Left lung (tissue), 4 donors: ENCODE measurements at regions not wholly inside any gene's neighbourhood (a gene's known extent, or its start where the extent isn't known, plus 50 kb on each side); places are given as distances from the start of the nearest gene placed in this dataset.
"Not testable (repeated sequence)": the region's sequence is repeated elsewhere in the genome, so short reads cannot be mapped to it uniquely, and the experiment has no call there.

ENCODE experiments used
- ATAC-seq: fragments of 200-7000 bp; cut with Tn5 transposase; one replicate; pipeline ENCODE4 v1.9.1; 2020; ENCODE audit warnings: moderate library complexity
- DNase-seq, 4 donors: peaks; one replicate each; pipeline ENCODE4 v3.0.0-alpha.2; 2013 to 2020
- H3K27ac ChIP-seq, 2 donors: fragments of 200-600 bp; sonication (generic) in 1 of 2; one replicate each; pipeline versions ENCODE4 v1.5.0 to v1.8.0; 2020 to 2021
- H3K27me3 ChIP-seq, 2 donors: fragments of 200-600 bp; sonication (generic) in 1 of 2; one replicate each; pipeline versions ENCODE4 v1.5.0 to v1.8.0; 2020 to 2021
- H3K36me3 ChIP-seq, 2 donors: fragments of 200-600 bp; sonication (generic) in 1 of 2; one replicate each; pipeline versions ENCODE4 v1.5.0 to v1.8.0; 2020 to 2021
- H3K4me1 ChIP-seq, 2 donors: fragments of 200-600 bp; one replicate each; pipeline ENCODE4 v1.8.0; 2021
- H3K4me3 ChIP-seq, 2 donors: fragments of 200-600 bp; sonication (generic) in 1 of 2; one replicate each; pipeline versions ENCODE4 v1.5.0 to v1.8.0; 2020 to 2021; ENCODE audit warnings: mild to moderate bottlenecking in 1 of 2
- H3K9me3 ChIP-seq, 2 donors: fragments of 200-600 bp; sonication (generic) in 1 of 2; one replicate each; pipeline versions ENCODE4 v1.5.0 to v1.8.0; 2020 to 2021
- intact Hi-C, 2 donors: fragments of 100-400 bp; cut with DNase I; formaldehyde crosslinking; loops; one replicate each; pipeline versions ENCODE4 v1.11.2 to v1.14.2; 2022
- TF ChIP-seq, protein P1 (sequence below), 2 donors: fragments of 200-600 bp; sonication (generic) in 1 of 2; IDR thresholded peaks; one replicate each; pipeline versions ENCODE4 v1.5.0 to v1.8.0; 2021; ENCODE audit warnings: antibody characterized with exemption in 2 of 2
- donor health status: DM: no; HTN: yes; CAD: no.
- donor health status: DM: no; HTN: no; CAD: no.

DNA sequence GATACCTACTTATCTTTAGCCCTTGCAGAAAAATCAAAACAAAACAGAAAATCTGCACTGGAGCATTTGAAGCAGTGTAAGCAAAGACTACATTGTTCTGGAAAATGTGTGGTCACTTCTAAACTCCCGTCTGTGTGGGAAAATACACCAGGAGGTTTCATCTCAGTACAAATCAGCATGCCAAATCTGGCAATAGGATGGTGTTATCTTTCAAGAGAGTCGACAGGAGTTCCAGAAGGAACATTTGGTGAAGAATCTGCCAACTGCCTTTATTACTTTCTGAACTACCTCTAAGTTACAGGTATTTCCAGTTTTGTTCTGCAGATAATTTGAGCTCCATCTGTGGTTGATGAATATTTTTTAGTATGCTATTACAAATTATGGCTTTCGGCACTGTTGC, 1348.0 kb downstream of the RAPGEF2 start:
- TF ChIP-seq, protein P1, sequence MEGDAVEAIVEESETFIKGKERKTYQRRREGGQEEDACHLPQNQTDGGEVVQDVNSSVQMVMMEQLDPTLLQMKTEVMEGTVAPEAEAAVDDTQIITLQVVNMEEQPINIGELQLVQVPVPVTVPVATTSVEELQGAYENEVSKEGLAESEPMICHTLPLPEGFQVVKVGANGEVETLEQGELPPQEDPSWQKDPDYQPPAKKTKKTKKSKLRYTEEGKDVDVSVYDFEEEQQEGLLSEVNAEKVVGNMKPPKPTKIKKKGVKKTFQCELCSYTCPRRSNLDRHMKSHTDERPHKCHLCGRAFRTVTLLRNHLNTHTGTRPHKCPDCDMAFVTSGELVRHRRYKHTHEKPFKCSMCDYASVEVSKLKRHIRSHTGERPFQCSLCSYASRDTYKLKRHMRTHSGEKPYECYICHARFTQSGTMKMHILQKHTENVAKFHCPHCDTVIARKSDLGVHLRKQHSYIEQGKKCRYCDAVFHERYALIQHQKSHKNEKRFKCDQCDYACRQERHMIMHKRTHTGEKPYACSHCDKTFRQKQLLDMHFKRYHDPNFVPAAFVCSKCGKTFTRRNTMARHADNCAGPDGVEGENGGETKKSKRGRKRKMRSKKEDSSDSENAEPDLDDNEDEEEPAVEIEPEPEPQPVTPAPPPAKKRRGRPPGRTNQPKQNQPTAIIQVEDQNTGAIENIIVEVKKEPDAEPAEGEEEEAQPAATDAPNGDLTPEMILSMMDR (IDR thresholded peaks at IDR 0.05), result no peak
- intact Hi-C loops, result no loop called here
- no peaks in the 10 kb centered on the region for H3K27me3 ChIP-seq
- ATAC-seq, result no peak
- H3K4me3 ChIP-seq, result no peak overlapping the region
- H3K27ac ChIP-seq, result no peak overlapping the region
- H3K4me1 ChIP-seq, result no peaks in the 10 kb centered on the region
- no peaks in the 10 kb centered on the region for H3K36me3 ChIP-seq
- DNase-seq, result no peak
- H3K9me3 ChIP-seq, result no peaks in the 10 kb centered on the region

DNA sequence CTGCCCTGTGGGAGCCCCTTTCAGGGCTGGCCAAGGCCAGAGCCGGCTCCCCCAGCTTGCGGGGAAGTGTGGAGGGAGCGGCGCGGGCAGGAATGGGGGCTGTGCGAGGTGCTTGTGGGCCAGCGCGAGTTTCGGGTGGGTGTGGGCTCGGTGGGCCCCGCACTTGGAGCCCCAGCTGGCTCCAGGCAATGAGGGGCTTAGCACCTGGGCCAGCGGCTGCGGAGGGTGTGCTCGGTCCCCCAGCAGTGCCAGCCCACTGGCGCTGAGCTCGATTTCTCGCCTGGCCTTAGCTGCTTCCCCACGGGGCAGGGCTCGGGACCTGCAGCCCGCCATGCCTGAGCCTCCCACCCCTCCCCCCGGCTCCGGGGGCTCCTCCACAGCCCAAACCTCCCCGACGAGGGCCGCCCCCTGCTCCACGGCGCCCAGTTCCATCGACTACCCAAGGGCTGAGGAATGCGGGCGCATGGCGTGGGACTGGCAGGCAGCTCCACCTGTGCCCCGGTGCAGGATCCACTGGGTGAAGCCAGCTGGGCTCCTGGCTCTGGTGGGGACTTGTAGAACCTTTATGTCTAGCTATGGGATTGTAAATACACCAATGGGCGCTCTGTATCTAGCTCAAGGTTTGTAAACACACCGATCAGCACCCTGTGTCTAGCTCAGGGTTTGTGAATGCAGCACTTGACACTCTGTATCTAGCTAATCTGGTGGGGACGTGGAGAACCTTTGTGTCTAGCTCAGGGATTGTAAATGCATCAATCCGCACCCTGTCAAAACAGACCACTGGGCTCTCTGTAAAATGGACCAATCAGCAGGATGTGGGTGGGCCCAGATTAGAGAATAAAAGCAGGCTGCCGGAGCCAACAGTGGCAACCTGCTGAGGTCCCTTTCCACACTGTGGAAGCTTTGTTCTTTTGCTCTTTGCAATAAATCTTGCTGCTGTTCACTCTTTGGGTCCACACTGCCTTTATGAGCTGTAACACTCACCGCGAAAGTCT, 1379.1 kb downstream of the RAPGEF2 start:
- H3K36me3 ChIP-seq, H3K4me3 ChIP-seq, H3K27ac ChIP-seq, H3K4me1 ChIP-seq, H3K27me3 ChIP-seq, ATAC-seq, intact Hi-C loops: not testable (repeated sequence)
- DNase-seq, result peak in 1 of 4 donors; percentile 60
- peaks cover 0 to 18% of the 10 kb centered on the region in 2 donors for H3K9me3 ChIP-seq

DNA sequence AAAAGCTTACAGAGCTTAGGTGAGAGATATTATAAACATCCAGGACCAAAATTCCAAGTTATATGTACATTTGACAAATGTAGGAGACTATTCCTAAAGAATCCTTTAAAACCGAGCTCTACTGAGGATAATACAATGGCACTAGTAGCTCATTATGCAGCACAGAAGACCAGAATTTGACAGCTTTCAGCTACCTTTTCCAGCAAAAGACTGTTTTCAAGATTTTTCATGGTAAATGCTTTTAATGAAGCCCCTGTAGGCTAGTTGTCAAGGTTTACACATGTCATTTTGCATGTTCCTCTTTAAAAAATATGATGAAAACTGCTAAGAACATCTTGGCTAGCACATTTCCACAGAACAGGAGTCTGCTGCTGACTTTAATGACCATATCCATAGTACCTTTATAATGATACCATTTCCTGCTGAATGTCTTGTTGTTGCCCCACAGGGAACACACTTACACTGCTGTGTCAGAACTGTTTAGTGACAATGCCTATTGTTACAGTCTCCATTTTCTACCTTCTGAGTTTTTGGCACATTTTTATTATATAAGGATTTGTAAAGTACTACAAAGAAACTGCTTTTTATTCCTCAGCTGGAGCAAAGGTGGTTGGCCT, 1382.3 kb downstream of the RAPGEF2 start:
- Histone ChIP-seq H3K27me3 (no peaks in the 10 kb centered on the region), H3K4me3 (no peak overlapping the region), H3K9me3 (peaks cover 0 to 11% of the 10 kb centered on the region in 2 donors), H3K4me1 (no peaks in the 10 kb centered on the region), H3K36me3 (no peaks in the 10 kb centered on the region), H3K27ac (no peak overlapping the region)
- intact Hi-C loops, result no loop called here
- TF ChIP-seq, protein P1 (IDR thresholded peaks at IDR 0.05), result no peak
- DNase-seq (no peak), ATAC-seq (no peak)

DNA sequence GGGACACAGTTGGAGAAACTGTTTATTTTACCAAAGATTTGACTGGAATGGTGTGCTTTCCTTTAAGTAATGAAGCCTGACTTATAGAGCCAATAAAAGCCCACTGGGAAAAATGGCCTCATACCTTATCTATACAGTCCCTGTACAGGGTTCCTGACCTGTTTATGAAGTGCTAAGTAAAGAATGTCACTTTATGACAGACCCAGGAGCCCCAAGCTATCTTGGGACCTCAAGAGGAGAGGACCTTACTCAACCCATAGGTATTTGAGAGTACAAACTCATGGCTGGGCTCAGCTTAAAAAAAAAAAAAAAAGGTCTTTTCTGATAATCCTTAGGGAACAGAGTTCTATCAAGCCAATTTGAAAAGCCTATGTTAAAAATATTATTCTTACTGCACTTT, 1389.3 kb downstream of the RAPGEF2 start:
- Histone ChIP-seq H3K36me3 (no peaks in the 10 kb centered on the region), H3K27me3 (no peaks in the 10 kb centered on the region), H3K4me1 (no peaks in the 10 kb centered on the region), H3K27ac (no peak overlapping the region), H3K4me3 (no peak overlapping the region), H3K9me3 (peaks cover 0 to 25% of the 10 kb centered on the region in 2 donors)
- TF ChIP-seq, protein P1 (IDR thresholded peaks at IDR 0.05), result no peak
- DNase-seq (no peak), ATAC-seq (no peak)
- intact Hi-C loops, result no loop called here

DNA sequence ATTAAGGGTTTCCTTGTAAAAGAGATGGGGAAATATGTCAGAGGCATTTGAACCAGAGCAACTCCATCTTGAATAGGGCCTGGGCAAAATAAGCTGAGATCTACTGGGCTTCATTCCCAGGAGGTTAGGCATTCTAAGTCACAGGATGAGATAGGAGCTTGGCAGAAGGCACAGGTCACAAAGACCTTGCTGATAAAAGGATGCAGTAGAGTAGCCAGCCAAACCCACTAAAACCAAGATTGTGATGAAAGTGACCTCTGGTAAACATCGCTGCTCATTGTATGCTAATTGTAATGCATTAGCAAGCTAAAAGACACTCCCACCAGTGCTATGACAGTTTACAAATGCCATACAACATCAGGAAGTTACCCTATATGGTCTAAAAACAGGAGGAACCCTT, 1390.3 kb downstream of the RAPGEF2 start:
- intact Hi-C loops, result no loop called here
- DNase-seq (no peak), ATAC-seq (no peak)
- Histone ChIP-seq H3K4me3 (no peak overlapping the region), H3K4me1 (no peaks in the 10 kb centered on the region), H3K36me3 (no peaks in the 10 kb centered on the region), H3K27me3 (no peaks in the 10 kb centered on the region), H3K9me3 (peaks cover 0 to 25% of the 10 kb centered on the region in 2 donors), H3K27ac (no peak overlapping the region)
- TF ChIP-seq, protein P1 (IDR thresholded peaks at IDR 0.05), result no peak
